NK-92 treated with Interleukin-12 subunit alpha and Interleukin-12 subunit beta, amount 100 ng/mL, for 24 hours (cell line): ENCODE measurements at regions not wholly inside any gene's neighbourhood (a gene's known extent, or its start where the extent isn't known, plus 50 kb on each side); places are given as distances from the start of the nearest gene placed in this dataset.

ENCODE experiments used
- DNase-seq: peaks from one replicate; lab custom pipeline; 2025; lab: John Stamatoyannopoulos, UW

DNA sequence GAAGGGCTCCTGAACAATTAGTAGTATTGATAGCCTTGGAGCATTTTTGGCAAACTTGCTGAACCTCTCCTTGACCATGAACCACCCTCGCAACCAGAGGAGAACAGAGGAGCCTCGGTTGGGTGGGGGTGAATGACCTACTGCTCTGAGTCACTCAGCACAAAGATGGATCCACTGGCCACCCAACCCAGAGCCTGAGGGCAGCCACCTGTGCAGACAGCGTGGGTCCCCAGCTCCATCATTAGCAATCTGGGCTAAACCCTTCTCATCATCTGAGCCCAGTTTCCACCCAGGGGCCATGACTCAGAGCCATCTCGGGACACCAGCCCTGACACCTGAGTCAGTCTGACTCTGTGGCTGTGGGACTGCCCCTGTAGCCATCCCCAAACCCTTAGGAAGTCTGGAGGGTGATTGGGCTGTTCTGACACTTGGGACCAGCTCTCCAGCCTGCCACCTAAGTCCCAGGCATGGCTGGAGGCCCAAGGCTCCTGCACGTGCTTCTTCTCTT, 171.8 kb upstream of the GPR26 start:
- peak; percentile 2 for DNase-seq

DNA sequence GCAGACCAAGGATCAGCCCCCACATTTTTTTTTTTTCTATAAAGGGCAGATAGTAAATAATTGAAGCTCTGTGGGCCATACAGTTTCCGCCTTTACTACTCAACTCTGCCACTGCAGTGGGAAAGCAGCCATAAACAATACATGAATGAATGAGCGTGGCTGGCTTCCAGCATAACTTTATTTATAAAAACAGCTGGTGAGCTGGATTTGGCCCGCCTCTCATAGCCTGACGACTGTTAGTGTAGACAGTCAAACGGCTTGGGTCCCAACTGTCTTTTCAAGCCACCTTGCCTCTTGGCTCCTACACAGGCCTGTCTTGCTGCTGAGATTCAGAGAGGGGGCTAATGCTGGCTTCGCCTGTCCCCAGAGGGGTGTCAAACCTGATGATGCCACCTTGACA, 169.8 kb upstream of the GPR26 start:
- no peak for DNase-seq

DNA sequence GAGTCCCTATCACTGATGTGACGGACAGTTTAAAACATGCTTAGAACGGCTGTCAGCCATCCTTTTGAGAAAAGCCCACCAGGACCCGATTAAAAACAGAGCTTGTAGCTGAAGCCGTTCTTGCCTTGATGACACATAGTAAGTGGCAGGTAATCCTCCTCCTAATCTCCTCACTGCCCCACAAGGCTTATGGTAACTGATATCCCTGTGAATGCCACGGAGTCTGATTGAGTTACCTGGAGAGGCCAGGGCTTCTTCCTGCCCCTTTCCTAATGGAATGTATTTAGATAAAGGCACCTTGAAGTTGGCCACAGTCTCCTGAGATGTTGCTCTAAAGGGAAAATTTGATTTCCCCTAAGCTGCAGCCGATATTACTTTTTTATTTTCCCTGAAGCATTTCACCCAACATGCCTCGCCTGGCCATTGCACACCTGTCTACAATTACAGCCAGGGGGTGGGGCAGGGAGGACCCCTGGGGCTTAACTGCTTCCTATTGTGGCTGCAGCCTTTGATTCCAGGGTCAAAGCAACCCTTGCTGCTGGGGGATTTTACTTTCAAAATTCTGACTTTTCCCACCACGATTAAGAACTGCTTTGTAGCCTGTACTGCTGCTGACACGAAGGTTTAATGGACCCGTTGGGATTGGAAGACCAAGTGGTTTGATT, 169.0 kb upstream of the GPR26 start:
- no peak for DNase-seq

DNA sequence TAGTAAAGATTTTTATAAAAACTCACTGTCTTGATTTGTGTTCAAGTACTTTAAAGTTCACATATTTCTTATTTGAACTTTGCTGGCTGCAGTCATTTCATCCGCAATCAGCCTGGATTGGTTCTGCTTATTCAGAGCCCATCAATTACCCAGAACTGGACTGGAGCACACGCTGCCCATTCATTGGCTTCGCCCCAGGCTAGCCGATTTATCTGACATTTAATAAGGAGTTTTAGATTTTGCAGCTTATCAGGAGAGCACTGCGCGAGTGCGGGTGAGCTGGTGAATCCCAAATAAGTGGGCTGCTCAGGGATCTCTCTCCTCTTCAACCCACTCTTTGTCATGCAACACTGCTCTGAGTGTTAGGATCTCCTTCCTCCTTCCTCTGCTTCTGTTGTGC, 166.0 kb upstream of the GPR26 start:
- DNase-seq = no peak

DNA sequence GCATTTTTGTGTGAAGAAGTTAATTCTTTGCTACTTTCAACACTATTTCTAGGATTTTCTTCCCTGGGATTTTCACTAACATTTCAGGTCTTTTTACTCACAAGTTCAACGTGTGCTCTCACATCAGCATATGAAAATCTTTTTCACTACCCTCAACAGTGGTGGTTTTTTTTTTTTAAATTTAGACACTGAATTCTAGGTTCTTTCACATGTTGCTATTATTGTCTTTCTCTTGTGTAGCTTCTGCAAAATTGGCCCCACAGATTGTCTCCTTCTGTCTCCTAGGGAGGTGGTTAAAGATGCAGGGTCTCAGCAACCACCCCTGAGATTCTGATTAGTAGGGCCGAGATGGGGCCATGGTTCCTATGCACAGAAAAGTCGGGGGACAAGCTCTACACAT, 165.0 kb upstream of the GPR26 start:
- DNase-seq = no peak

DNA sequence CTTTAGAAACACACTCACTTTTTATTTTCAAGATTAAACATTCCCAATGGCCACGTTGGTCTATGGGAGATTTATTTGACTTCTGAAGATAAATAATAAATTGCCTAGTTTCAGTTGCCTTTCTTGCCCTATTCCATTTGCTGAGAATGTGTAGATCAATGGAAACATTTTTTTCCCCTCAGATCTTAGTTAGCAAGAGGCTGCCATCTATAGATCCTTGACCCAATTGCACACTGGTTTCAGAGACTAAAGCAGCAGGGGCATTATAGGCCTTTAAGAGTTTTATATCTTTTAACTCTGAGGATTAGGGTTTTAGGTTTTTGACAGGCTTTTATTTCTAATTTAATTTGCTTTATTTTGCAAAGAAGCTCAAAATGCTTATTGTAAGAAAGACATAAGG, 163.2 kb upstream of the GPR26 start:
- no peak for DNase-seq

DNA sequence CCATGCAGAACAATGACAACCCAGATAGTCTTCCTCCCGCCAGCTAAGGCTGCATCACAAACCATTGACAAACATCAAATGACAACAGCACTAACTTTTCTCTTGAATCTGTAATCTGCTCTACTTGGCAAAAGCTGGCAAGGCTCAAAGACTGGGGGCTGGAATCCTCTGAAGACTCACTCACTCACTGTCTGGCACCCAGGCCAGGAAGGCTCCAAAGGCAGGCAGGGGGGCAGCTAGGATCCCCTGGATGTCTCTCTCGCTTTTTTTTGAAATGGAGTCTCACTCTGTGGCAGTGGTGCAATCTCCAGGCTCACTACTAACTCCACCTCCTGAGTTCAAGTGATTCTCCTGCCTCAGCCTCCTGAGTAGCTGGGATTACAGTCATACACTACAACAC, 159.7 kb upstream of the GPR26 start:
- DNase-seq = no peak

DNA sequence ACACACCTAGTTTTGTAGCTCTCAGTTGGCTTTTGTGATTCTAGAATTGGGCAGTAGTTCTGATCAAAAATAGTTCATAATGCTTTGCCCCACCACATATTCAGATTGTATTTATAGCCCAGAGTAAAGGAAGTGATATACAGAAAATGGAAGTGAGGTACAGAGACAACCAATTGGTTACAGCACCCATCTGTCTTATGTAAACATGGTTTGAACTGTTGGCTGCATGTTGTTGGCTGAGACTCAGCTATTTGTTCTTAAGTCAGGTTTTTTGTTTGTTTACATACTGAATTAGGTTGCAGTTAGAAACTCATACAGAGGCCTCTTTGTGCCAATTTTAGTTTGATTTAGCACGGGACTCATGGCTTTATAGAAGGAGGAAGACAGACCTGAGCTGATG, 158.9 kb upstream of the GPR26 start:
- DNase-seq = no peak

DNA sequence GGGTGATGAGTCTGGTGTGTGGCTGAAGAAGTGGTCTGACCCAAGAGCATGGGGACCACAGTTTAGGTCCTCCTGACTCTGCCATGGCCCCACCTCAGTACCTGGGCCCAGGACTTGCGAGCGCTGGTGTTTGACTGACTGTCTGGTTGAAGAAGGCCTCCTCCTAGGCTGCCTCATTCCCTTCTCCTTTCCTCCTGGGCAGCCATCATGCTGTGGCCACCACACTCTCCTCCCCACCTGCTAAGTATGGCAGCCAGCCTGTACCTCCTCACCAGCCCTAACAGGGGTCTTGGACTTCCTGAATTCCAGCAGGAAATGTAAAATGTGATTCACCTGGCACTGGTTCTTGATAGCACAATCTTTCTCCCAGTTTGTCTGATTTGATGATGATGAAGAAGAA, 156.8 kb upstream of the GPR26 start:
- DNase-seq = no peak

DNA sequence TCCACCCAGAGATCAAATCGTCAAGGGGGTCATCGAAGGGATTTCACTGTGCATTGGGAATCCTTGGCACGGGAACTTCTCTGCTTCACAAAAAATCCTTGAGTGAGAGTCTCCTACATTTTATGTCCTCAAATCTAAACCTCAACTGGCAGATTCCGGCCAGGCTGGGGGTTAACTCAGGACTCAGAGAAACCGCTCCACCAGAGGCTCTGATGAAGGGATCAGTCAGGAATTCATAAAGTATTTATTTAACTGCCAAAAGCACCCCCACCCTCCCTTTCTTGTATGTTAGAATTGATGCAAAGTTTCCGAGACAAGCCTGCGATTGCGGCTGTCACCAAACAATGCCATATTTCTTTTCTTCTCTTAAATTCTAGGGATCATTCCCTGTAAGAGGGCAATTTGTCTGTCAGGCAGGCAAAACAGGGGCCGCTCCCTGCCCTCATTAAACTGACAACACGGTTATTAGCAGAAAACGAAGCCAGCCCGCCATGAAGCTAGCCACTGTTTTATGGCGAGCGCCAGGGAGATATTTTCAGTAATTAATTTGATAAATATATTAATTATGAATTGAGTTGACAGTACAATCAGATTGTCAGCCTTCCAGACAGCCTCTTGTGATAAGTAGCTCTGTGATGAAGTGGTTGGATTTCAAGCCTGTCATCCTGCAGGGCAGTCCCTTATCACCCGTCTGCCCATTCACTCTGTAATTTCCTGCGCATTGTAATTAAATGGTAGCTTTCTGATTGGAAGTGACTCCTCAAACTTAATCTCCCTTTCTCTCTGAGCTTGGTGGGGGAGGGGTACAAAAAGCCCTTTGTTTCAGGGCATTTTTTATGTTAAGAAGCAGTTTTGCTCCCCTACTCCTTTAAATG, 153.0 kb upstream of the GPR26 start:
- no peak for DNase-seq

DNA sequence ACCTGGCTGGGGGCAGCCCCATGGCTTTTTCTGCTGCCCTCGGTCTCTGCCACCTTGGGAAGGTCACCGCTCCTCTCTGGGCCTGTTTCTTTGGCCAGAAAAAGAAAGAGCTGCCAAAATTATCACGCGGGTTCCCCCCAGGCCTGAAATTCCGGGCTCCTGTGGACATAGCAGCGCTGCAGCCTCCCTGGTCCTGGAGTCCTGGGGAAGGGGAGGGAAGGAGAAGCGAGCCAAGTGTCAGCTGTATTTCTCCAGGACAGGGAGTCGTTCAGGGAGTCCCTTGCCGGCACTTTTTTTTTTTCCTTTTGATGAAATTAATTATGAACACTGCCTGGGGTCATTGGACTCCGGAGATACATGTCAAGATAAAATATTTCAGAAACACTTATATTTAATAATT, 152.3 kb upstream of the GPR26 start:
- DNase-seq = no peak

DNA sequence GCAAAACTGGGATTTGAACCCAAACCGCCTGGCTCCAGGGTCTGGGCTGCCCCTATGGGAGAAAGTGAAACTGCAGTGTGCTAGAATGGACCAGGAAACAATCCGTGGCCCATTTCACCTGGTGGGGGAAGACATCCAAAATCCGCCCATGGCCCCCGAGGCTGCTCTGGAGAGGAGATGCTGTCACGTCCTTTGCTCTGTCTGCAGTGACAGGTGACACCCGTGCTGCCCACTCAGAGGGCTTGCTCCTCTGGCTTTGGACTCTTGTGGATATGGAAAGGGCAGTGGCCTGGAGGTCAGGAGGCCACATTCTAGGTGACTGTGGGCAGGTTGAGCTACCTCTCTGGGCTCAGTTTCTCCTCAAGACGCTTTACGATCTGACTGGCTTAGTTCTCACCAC, 151.2 kb upstream of the GPR26 start:
- no peak for DNase-seq

DNA sequence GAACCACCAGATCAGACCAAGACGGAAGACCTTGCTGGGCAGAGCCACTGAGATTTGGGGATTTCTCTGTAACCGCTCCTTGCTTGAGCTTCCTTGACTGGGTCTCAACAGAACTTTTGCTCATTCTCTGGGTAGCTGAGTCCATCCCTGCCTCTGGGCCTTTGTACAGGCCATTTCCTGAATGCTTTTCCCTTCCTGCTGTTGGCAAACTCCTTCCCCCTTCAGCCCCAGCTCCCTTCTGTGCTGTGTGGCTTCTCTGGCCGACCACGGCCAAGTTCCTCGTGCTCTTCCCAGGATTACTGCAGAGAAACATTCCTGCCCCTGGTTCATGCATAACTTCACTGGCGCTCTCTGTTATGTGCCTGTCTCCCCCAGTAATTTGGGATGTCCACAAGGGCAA, 150.5 kb upstream of the GPR26 start:
- DNase-seq = no peak

DNA sequence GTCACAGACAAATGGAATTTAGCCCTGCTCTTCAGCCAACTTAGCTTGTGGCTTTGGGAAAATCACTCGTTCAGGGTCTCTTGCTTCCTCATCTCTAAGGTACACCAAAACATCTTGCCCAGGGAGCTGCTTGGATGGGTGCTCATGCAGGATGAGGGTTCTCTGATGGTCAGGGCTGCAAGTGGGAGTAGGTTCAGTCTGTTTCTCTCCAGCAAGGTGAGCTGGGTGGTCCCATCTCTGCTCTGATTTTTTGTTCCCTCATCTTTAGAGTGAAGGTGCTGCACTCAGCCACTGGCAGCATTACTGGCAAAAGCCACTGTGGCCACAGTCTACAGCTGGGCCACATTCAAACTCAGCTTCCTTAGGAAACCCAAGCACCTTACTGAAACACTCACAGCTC, 149.9 kb upstream of the GPR26 start:
- no peak for DNase-seq

DNA sequence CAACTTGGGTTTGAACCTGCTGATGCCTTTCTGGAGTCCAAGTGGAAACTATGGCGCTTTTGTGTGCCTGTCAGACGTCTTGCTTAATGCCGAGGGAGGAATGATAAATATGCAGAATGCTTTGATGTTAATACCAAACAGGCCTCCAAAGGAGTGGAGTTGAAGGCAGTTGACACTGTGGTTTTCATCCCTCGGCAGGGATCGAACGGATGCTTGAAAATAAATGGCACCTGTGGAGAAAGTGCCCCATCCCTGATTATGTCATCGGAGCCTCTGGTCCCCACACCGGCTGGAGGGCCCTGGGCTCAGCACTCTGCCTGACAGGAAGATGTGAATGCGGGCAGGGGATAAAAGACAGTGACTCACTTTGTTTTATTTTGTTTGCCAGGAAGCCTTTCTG, 148.7 kb upstream of the GPR26 start:
- no peak for DNase-seq

DNA sequence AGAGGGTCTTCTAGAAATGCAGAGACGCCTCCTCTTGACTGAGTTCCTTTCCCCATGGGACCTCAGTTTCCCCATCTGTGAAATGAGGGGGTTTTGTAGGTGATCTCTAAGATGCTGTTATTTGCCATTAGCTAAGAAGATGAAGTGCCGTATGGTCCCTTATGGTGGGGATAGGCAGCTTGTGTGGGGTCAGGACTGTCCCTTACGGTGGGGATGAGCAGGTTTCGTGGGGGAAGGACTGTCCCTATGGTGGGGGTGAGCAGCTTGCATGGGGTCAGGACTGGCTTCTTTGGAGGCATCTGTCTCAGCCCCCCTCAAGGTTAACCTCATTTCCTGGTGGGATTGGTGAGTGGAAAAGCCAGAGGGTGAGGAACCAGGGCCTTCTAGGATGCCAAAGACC, 148.3 kb upstream of the GPR26 start:
- no peak for DNase-seq

DNA sequence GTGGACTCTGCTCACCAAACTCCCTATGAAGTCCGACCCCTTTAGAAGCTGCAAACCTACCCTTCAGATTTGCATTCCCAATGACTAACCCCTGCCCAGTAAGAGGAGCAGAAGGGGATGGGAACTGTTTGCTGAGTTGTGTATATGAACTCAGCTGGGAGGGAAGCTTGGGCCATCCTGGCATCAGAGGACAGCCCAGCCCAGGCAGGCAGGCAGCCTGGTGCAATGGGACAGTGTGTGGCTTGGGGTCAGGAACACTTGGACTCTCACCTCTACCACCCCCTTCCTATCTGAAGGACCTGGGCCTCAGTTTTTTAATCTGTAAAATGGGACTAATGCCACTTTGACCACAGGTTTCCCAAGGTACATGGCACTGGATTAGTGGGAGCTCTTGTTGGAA, 147.4 kb upstream of the GPR26 start:
- no peak for DNase-seq

DNA sequence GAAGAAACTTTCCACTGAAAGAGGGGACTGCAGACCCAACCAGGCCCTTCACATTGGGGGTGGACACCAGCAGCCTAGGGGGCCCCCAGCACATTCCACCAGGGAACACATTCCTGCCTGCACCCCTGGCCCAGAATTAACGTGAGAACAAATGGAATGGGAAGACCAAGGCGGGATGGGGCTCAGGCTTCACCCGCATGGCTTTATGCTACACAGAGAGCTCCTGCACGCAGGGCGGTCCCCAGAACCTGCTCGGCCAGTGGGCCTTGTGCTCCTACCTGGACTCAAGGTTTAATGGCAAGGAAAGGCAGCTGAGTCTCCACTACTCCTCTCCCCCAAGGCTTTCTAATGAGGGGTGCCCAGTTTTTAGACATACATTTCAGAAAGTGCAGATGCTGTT, 146.3 kb upstream of the GPR26 start:
- DNase-seq = no peak

DNA sequence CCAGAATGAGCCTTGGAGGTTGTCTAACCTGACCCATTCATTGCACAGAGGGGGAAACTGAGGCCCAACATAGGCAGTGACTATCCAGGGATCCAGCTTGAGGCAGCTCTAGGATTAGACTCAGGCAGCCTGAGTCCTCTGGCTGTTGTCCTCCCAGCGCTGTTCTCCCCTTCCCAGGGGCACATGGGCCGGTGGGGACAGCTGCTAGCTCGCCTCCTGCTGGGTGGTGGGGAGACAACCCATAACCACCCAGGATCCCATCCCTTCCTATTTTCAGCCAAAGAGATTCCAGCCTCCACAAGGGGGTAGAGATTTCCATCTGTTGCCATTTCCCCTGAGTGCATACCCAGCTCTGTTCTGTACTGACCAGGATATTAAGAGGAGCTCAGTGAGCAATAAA, 145.1 kb upstream of the GPR26 start:
- no peak for DNase-seq

DNA sequence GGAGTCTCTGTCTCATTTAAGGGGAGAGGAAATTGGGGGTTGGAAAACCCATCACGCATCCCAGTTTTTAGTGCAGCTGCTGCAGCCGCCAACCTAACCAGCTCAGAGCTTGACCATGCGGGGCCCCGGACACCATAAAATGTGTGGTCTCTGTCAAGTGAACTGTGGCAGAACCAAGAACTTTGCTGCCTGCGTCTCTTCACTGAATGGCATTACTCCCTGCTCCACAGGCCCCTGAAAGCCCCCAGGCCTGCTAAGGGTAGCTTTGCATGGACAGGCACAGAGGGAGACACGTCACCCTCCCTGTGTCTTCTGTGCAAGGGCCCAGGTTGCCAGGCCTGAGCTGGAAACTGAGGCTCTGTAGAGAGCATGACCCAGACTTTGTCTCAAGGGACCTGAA, 144.6 kb upstream of the GPR26 start:
- no peak for DNase-seq

DNA sequence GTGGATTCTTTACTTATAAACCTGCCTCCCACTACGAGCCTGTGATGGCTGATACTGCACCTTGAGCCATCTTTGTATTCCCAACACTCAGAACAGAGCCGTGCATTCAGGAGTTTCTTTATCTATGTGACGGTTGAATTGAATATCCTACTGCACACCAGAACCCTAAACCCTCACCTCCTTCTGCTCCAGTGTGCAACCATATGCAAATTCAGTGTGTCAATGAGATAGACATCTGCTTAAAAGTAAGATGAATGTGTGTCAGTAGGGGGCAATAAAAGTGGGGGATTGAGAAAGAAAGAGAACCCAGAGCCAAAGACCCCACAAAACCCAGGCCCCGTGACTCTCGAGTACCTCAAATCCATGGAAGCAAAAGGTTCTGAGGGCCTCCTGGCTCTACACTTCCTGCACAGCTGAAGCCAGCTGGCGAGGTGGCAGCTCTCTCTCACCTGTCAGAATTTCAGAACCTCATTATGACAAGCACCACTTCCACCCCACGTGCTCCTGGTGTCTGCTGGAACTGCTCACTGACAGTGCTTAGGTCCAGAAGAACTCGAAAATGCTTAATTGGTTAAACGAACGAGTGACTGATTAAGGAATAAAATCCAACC, 143.3 kb upstream of the GPR26 start:
- no peak for DNase-seq

DNA sequence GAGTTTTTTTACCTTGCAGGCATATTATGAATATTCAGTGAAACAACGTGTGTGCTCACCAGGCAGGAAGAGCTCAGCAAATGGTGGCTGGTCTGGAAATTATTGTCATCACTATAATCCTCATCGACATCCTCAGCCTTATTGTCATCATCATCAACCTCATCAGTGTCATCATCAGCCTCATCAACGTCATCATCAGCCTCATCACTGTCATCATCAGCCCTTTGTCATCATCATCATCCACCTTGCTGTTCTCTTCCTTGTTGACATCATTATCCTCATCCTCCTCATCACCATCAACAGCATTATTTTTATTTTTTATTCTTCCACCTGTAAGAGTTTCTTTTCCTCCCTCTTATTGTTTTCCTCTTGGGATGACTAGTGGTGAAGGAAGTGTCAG, 142.3 kb upstream of the GPR26 start:
- DNase-seq = no peak

DNA sequence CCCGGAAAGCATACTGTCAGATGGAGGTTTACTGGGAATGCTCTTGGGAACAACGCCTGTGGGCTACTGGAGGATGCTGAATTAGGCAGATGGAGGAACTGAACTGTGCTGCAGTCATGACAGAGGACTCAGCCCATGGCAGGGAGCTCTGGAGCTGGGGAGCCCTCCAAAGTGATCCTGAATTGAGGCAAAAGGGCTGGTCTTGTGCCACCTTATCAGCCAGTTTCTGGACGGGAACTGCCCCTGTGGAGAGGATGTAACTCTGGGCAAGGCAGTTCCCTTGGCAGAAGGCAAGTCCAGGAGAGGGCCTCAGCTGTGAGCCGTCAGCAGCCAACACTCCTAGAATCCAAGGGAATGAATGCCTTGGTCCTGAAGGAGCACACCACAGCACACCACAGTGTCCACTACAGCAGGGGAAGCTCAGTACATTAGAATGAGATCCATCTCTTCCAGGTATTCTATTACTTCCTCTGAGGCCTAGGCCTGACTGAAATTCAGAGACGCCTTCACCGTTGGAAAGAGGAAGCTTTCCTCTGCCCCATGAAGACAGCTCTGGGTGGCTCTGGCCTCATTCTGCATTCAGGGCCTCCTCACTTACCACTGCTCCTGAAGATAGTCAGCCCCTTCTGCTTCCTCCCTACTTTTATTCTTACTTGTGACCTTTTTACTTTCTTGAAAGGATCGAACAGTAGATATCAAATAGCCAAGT, 139.6 kb upstream of the GPR26 start:
- DNase-seq = no peak
